HAP-1 (cell line): ENCODE measurements at regions not wholly inside any gene's neighbourhood (a gene's known extent, or its start where the extent isn't known, plus 50 kb on each side); places are given as distances from the start of the nearest gene placed in this dataset.

Experiments used
- DNase-seq, 2 experiments: peaks; one replicate each; pipeline ENCODE4 v3.0.0-alpha.2; 2016 to 2020; ENCODE audit warnings: low spot score in 2 of 2
- H3K27me3 ChIP-seq: fragments of 250-450 bp; sonication (Bioruptor Pico); 2 replicates; pipeline ENCODE4 v1.5.1; 2020; ENCODE audit warnings: low read depth, mild to moderate bottlenecking, moderate library complexity
- H3K36me3 ChIP-seq: fragments of 250-450 bp; sonication (Bioruptor Pico); replicated peaks from 2 replicates; pipeline ENCODE4 v1.5.1; 2020; ENCODE audit warnings: mild to moderate bottlenecking
- H3K4me1 ChIP-seq: fragments of 250-450 bp; sonication (Bioruptor Pico); 2 replicates; pipeline ENCODE4 v1.5.1; 2020; ENCODE audit warnings: mild to moderate bottlenecking
- H3K4me3 ChIP-seq: fragments of 250-450 bp; sonication (Bioruptor Pico); 2 replicates; pipeline ENCODE4 v1.5.1; 2020; ENCODE audit warnings: mild to moderate bottlenecking, moderate library complexity
- H3K9me3 ChIP-seq: fragments of 250-450 bp; sonication (Bioruptor Pico); 2 replicates; pipeline ENCODE4 v1.5.1; 2020; ENCODE audit warnings: mild to moderate bottlenecking, moderate library complexity
- in situ Hi-C: fragments of 300-500 bp; cut with MboI; formaldehyde crosslinking; loops from 3 replicates; pipeline ENCODE4 v1.14.3; 2020; ENCODE audit warnings: low sequenced_read_pairs, inconsistent platforms, mixed read lengths

DNA sequence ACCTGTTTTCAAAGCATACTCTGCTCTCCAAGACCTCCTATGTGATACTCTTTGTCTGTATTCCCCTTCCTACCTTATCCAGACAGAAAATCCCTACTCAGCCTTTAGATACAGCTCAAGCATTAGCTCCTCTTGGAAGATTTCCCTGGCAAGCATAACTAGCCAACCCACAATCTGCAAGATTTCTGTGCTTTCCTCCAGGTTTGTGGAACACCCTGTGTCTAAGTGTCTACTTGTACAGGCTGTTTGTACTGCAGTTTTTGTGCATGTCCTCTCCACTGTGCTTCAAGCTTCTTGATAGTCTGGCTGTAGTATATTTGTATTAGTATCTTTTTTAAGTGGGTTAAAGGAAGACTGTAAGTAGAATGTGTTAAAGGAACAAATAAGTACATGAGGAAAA lies 203.7 kb downstream of the RFC3 start:
- no peak for DNase-seq
- H3K4me1 ChIP-seq = no peaks in the 10 kb centered on the region
- no peak overlapping the region for H3K4me3 ChIP-seq
- in situ Hi-C loops = no loop called here
- no peaks in the 10 kb centered on the region for H3K9me3 ChIP-seq
- H3K36me3 ChIP-seq = no peaks in the 10 kb centered on the region
- H3K27me3 ChIP-seq = no peaks in the 10 kb centered on the region

GRCh38 chr13:34025746-34026145 lies 207.8 kb downstream of the RFC3 start:
- in situ Hi-C loops = no loop called here
- DNase-seq = no peak
- Histone ChIP-seq H3K36me3 (no peaks in the 10 kb centered on the region), H3K9me3 (no peaks in the 10 kb centered on the region), H3K4me1 (no peaks in the 10 kb centered on the region), H3K4me3 (no peak overlapping the region), H3K27me3 (no peaks in the 10 kb centered on the region)

DNA sequence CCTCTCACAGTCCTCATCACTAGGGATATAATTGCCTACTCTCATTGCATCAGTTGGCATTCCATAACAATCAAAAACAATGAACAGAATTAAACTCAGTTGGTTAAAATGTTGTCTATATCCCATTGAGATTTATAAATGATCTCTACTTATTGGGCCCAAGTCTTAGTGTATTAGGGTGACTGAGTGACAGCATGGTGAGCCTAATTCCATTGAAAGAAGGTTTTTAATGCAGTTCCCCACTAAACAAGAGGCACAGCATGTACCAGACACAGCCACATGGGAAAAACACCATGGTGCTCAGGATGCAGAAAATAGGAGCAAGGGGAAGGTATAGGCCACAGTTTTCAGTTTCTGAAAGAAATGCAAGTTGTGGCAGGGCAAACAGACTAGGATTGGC lies 208.4 kb downstream of the RFC3 start:
- Histone ChIP-seq H3K27me3 (no peaks in the 10 kb centered on the region), H3K4me1 (no peaks in the 10 kb centered on the region), H3K36me3 (no peaks in the 10 kb centered on the region), H3K4me3 (no peak overlapping the region), H3K9me3 (no peaks in the 10 kb centered on the region)
- in situ Hi-C loops = no loop called here
- no peak for DNase-seq

DNA sequence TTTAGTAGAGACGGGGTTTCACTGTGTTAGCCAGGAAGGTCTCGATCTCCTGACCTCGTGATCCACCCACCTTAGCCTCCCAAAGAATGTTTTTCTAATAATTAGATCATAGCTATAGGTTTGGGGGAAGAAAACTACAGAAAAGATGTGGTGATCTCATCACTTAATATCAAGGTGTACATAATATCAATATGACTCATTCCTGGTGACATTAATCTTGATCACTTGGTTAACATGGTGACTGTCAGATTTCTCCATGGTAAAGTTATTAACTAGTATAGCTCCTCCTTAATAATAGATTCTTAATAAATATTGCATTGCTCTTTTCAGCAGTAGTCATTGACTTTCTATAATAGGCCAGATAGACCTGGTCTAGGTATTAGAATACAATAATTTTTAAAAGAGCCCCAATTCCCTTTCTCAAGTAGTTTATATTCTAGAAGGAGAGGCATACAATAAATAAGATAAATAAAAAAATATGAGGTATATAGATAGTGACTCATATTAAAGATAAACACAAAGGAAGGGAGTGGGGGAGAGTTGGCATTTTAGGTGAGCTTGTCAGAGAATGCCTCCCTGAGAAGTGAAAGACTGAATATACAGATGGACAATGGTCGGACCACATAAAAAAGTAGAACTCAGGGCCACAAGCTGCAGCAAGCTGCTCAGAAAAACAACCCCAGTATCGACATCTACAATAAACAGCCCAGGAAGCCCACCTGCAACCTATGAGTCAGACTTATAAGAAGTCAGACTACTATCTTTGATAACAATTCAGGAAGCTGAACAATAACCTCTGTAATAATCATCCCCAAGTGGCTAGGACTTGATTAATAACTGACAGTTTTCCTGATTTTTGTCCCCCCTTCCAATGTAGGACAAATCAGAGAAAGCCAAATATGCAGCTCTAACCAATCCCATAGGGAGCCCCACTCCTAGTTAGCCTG lies 210.8 kb downstream of the RFC3 start:
- Histone ChIP-seq H3K27me3 (no peaks in the 10 kb centered on the region), H3K4me3 (no peak overlapping the region), H3K36me3 (no peaks in the 10 kb centered on the region), H3K4me1 (no peaks in the 10 kb centered on the region), H3K9me3 (no peaks in the 10 kb centered on the region)
- DNase-seq = no peak
- in situ Hi-C loops = no loop called here

- DNase-seq = no peak
- in situ Hi-C loops = no loop called here
- Histone ChIP-seq H3K4me3 (no peak overlapping the region), H3K4me1 (no peaks in the 10 kb centered on the region), H3K36me3 (no peaks in the 10 kb centered on the region), H3K27me3 (no peaks in the 10 kb centered on the region), H3K9me3 (0 out of 2 replicates have a peak, but pooled peaks cover 6% of the 10 kb centered on the region)
Observed at GRCh38 chr13:34030782-34031181, 212.8 kb downstream of the RFC3 start.

GRCh38 chr13:34031610-34032009 lies 213.7 kb downstream of the RFC3 start:
- in situ Hi-C loops = no loop called here
- Histone ChIP-seq H3K4me3 (no peak overlapping the region), H3K27me3 (no peaks in the 10 kb centered on the region), H3K36me3 (no peaks in the 10 kb centered on the region), H3K9me3 (0 out of 2 replicates have a peak, but pooled peaks cover 6% of the 10 kb centered on the region), H3K4me1 (no peaks in the 10 kb centered on the region)
- no peak for DNase-seq

- no peak for DNase-seq
- no peaks in the 10 kb centered on the region for H3K27me3 ChIP-seq
- H3K36me3 ChIP-seq = no peaks in the 10 kb centered on the region
- no peaks in the 10 kb centered on the region for H3K4me1 ChIP-seq
- in situ Hi-C loops = no loop called here
- H3K9me3 ChIP-seq = 0 out of 2 replicates have a peak, but pooled peaks cover 6% of the 10 kb centered on the region
- H3K4me3 ChIP-seq = no peak overlapping the region
Observed at GRCh38 chr13:34034411-34034810, 216.5 kb downstream of the RFC3 start.

GRCh38 chr13:34035178-34035577 lies 217.2 kb downstream of the RFC3 start:
- no peak for DNase-seq
- Histone ChIP-seq H3K4me3 (no peak overlapping the region), H3K4me1 (no peaks in the 10 kb centered on the region), H3K9me3 (0 out of 2 replicates have a peak, but pooled peaks cover 6% of the 10 kb centered on the region), H3K27me3 (no peaks in the 10 kb centered on the region), H3K36me3 (no peaks in the 10 kb centered on the region)
- in situ Hi-C loops = no loop called here

DNA sequence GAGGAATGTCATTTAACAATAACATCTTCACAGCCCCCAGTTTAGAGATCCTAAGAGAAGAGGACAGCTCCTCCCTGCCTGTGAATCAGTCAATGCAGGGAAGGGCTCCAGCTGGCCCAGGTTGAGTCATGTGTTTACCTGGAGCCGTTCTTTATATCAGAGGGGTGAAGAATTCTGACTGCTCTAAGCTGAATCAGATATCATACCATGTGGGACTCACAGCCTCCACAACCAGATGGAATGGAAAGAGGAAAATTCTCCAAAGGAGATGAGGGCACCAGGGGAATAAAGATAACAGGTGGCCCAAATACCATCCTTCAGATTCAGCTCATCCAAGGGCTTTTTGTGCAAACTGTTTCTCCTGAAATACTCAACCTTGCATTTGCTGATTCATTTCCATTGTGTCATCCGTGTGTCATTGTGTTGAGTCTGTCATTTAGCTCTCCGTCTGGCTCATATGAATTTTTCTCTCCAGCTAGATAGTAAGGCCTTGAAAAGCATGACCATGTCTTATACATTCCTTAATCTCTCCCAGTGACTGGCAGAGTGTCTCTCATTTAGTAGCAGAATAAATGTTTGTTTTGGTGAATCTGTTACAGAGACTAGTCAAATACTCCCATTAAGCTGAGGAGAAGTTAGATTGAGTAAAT lies 217.9 kb downstream of the RFC3 start:
- Histone ChIP-seq H3K9me3 (0 out of 2 replicates have a peak, but pooled peaks cover 6% of the 10 kb centered on the region), H3K4me1 (no peaks in the 10 kb centered on the region), H3K4me3 (no peak overlapping the region), H3K27me3 (no peaks in the 10 kb centered on the region), H3K36me3 (no peaks in the 10 kb centered on the region)
- DNase-seq = no peak
- in situ Hi-C loops = no loop called here

DNA sequence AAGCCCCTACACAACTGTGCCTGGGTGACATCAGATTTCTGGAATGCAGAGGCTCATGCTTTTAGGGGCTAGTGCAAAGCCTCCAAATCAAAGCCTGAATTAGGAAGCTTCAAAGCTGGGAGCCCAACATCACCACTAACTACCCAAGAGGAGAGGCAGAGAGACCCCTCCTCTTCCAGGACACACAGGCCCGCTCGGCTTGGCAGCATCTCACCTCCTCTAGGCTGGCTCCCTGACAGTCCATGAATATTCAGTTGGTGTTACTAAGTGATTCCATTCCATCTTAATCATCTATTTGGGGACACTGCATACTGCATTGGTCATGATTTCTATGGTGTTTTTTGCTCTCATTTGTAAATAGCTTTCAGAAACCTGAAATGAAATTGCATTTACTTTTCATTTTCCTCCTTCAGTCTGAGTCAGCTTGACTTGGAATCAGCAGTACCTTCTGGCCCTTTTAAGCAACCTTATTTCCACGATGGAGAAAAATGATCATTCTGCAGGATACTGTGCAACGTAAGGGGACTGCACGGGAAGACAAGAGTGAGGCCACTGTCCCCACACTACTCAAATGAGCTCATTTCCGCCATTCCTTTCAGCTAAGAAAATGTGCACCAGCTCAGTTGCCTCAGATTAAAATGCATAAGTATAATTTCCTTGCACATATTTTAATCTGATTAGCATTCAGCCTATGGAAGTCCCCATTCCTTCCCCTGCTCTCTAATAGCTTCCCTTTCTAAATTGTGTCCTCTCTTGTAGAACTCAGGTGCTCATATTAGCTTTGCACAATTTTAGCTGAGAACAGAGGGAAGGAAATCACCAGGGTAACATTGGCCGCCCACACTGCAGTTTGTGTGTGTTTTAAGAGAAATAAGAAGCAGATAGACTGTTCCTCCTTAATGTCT lies 219.9 kb downstream of the RFC3 start:
- Histone ChIP-seq H3K27me3 (no peaks in the 10 kb centered on the region), H3K9me3 (0 out of 2 replicates have a peak, but pooled peaks cover 6% of the 10 kb centered on the region), H3K36me3 (no peaks in the 10 kb centered on the region), H3K4me1 (no peaks in the 10 kb centered on the region), H3K4me3 (no peak overlapping the region)
- in situ Hi-C loops = no loop called here
- no peak for DNase-seq

GRCh38 chr13:34038541-34039068 lies 220.7 kb downstream of the RFC3 start:
- H3K27me3 ChIP-seq = no peaks in the 10 kb centered on the region
- DNase-seq = no peak
- H3K4me3 ChIP-seq = no peak overlapping the region
- in situ Hi-C loops = no loop called here
- H3K36me3 ChIP-seq = no peaks in the 10 kb centered on the region
- no peaks in the 10 kb centered on the region for H3K4me1 ChIP-seq
- H3K9me3 ChIP-seq = 0 out of 2 replicates have a peak, but pooled peaks cover 6% of the 10 kb centered on the region

DNA sequence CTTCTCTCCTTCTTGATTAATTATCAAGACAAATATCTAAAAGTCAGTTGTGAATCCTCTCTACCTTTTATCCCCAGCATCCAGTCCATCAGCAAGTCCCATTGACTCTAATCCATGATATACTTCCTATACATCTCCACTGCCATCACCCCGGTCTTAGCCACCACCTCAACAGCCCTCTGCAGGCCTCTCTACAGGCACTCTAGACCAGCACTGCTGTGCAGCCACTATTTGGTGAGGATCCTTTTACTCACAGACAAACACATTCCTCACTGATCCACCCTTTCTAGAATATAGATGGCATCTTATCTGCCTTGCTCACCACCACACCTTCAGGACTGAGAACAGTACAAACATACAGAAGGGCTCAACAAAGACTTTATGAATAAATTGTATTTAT lies 221.7 kb downstream of the RFC3 start:
- H3K9me3 ChIP-seq = 0 out of 2 replicates have a peak, but pooled peaks cover 2% of the 10 kb centered on the region
- H3K4me3 ChIP-seq = no peak overlapping the region
- no peaks in the 10 kb centered on the region for H3K36me3 ChIP-seq
- no peaks in the 10 kb centered on the region for H3K4me1 ChIP-seq
- in situ Hi-C loops = no loop called here
- no peak for DNase-seq
- H3K27me3 ChIP-seq = no peaks in the 10 kb centered on the region

DNA sequence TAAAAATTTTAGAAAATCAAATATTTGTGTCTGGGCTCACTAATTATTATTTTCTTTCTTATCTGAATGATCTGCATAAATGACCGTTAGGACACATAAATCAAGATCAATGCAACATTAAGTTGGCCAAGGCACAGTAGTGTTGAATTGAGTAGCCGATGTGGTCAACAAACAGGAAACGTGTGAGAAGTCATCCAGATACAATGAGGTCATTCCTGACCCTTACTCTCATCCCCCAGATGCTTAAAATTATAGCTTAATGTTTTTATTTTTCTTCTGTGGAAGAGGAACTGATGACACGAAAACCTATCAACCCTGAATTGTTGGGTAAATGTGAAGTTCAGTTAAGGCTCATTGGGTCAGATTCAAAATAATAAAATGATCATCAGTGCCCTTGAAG lies 222.9 kb downstream of the RFC3 start:
- in situ Hi-C loops = no loop called here
- no peak for DNase-seq
- no peaks in the 10 kb centered on the region for H3K4me1 ChIP-seq

More for the DNA sequence above, 222.9 kb downstream of the RFC3 start:
- H3K4me3 ChIP-seq = no peak overlapping the region
- H3K9me3 ChIP-seq = no peaks in the 10 kb centered on the region
- no peaks in the 10 kb centered on the region for H3K36me3 ChIP-seq
- H3K27me3 ChIP-seq = no peaks in the 10 kb centered on the region
